PC-9 (cell line): ENCODE measurements at regions not wholly inside any gene's neighbourhood (a gene's known extent, or its start where the extent isn't known, plus 50 kb on each side); places are given as distances from the start of the nearest gene placed in this dataset.

Source experiments
- BruUV-seq: library from RNA; stranded (reverse); fragments of 400-500 nt; replicated peaks from 2 replicates; lab custom pipeline; 2021; lab: Mats Ljungman, UMichigan
- CTCF ChIA-PET: fragments of 300-600 bp; sonication (Branson Sonifier 250); formaldehyde crosslinking; loops from one replicate; lab custom pipeline; 2022; ENCODE audit warnings: antibody characterized with exemption; lab: Charles Lee
- POLR2A ChIA-PET: fragments of 300-600 bp; sonication (Branson Sonifier 250); formaldehyde crosslinking; loops from one replicate; lab custom pipeline; 2022; ENCODE audit warnings: antibody characterized with exemption; ENCODE audit not compliant: unreplicated experiment; lab: Charles Lee
- DNase-seq, 2 experiments: peaks; one replicate each; pipeline versions ENCODE4 v3.0.0 to v3.0.0-alpha.2; 2015 to 2022; ENCODE audit warnings: mixed read lengths in 1 of 2
- H2AFZ ChIP-seq: fragments of 200-600 bp; sonication (generic); 2 replicates; pipeline ENCODE4 v1.8.1; 2017; ENCODE audit warnings: antibody characterized with exemption
- H3F3A ChIP-seq: fragments of 200-600 bp; sonication (generic); 2 replicates; pipeline ENCODE4 v1.8.1; 2017; ENCODE audit warnings: antibody characterized with exemption, mild to moderate bottlenecking, low read depth; ENCODE audit not compliant: insufficient read depth
- H3K27ac ChIP-seq: fragments of 200-600 bp; sonication (generic); 2 replicates; pipeline ENCODE4 v1.6.1; 2016; ENCODE audit warnings: mixed run types
- H3K27me3 ChIP-seq: fragments of 200-600 bp; sonication (generic); 2 replicates; pipeline ENCODE4 v1.6.1; 2016; ENCODE audit warnings: low read depth, mixed run types; ENCODE audit not compliant: insufficient read depth
- H3K36me3 ChIP-seq: fragments of 200-600 bp; sonication (generic); 2 replicates; pipeline ENCODE4 v1.6.1; 2016; ENCODE audit warnings: low read depth, mixed run types
- H3K4me1 ChIP-seq: fragments of 200-600 bp; sonication (generic); replicated peaks from 2 replicates; pipeline ENCODE4 v1.6.1; 2016; ENCODE audit warnings: mixed run types; ENCODE audit not compliant: insufficient read depth
- H3K4me2 ChIP-seq: fragments of 200-600 bp; sonication (generic); 2 replicates; pipeline ENCODE4 v1.6.1; 2017; ENCODE audit warnings: mixed run types
- H3K4me3 ChIP-seq: fragments of 200-600 bp; sonication (generic); 2 replicates; pipeline ENCODE4 v1.6.1; 2016; ENCODE audit warnings: mixed run types
- H3K79me2 ChIP-seq: fragments of 200-600 bp; sonication (generic); 2 replicates; pipeline ENCODE4 v1.6.1; 2017; ENCODE audit warnings: low read depth, mixed run types
- H3K9me2 ChIP-seq: fragments of 200-600 bp; sonication (generic); 2 replicates; pipeline ENCODE4 v1.8.1; 2017; ENCODE audit warnings: mild to moderate bottlenecking; ENCODE audit not compliant: insufficient read depth
- H3K9me3 ChIP-seq: fragments of 200-600 bp; sonication (generic); 2 replicates; pipeline ENCODE4 v1.8.1; 2016; ENCODE audit warnings: low read depth; ENCODE audit not compliant: insufficient read depth
- H4K20me1 ChIP-seq: fragments of 200-600 bp; sonication (generic); 2 replicates; pipeline ENCODE4 v1.8.1; 2017; ENCODE audit not compliant: insufficient read depth
- CTCF ChIP-seq: fragments of 200-600 bp; sonication (generic); conservative IDR thresholded peaks from 2 replicates; pipeline ENCODE4 v1.6.1; 2017; ENCODE audit warnings: mixed run types, antibody characterized with exemption, mild to moderate bottlenecking, moderate library complexity
- EZH2 ChIP-seq: fragments of 200-600 bp; sonication (generic); IDR thresholded peaks from 2 replicates; pipeline ENCODE4 v1.8.0; 2017; ENCODE audit warnings: antibody characterized with exemption, low read depth
- intact Hi-C: fragments of 100-400 bp; cut with micrococcal nuclease; formaldehyde crosslinking; loops from one replicate; pipeline ENCODE4 v1.10.0; 2022; ENCODE audit not compliant: unreplicated experiment

GRCh38 chr21:43268804-43269186 lies 100.0 kb downstream of the CRYAA start:
- TF ChIP-seq EZH2 (no peak), CTCF (no peak)
- Histone ChIP-seq H4K20me1 (no peaks in the 10 kb centered on the region), H3K9me3 (no peaks in the 10 kb centered on the region), H2AFZ (no peak overlapping the region), H3F3A (no peaks in the 10 kb centered on the region), H3K4me1 (no peaks in the 10 kb centered on the region), H3K27ac (no peak overlapping the region), H3K9me2 (no peaks in the 10 kb centered on the region), H3K4me3 (no peak overlapping the region), H3K27me3 (no peaks in the 10 kb centered on the region), H3K79me2 (no peaks in the 10 kb centered on the region), H3K36me3 (no peaks in the 10 kb centered on the region), H3K4me2 (no peak overlapping the region)
- no peak for DNase-seq
- ChIA-PET CTCF (no interaction called here), POLR2A (no interaction called here)
- intact Hi-C loops = no loop called here
- BruUV-seq = no TSS peak

DNA sequence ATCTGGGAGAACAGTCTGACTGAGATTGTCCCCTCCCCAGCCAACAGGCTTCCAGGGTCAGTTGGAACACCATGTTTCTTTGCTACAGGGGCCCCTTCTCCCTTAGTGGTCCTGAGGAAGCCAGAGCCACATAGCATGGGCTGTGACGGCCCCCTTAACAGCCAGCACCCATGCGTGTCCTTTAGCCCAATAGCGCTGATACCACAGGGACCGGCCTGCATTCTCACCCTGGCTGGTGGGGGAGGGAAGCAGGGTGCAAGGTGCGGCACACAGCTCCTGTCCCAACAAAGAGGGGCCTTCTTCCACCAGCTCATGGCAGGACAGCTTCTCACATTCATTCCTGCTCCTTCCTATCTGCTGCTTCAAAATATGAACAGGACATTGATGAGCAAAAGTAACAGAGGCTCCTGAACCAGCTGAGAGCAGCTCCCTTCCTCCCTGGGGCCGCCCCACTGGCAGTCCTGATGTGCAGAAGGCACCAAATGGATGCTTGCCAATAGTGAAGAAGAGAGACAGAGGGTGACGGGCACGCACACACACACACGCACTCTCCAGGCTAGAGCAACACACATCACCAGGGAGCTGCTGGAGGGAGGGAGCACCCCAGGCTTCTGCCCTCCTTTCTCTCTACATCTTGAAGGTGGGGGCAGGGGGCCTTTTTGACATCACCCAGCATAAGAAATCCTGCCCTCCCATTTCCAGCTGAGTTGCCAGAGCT lies 99.4 kb downstream of the CRYAA start:
- BruUV-seq = no TSS peak
- H3K79me2 ChIP-seq = no peaks in the 10 kb centered on the region
- no peak for TF ChIP-seq CTCF
- TF ChIP-seq EZH2 = no peak
- H3K9me3 ChIP-seq = no peaks in the 10 kb centered on the region
- ChIA-PET CTCF (no interaction called here), POLR2A (interaction anchor here (0.7 kb wide), 1 partner anchor 72 kb away, joined by 3 read pairs; no protein-coding TSS in a partner anchor)
- no peaks in the 10 kb centered on the region for H3K9me2 ChIP-seq
- no peaks in the 10 kb centered on the region for H3K36me3 ChIP-seq
- intact Hi-C loops = no loop called here
- no peaks in the 10 kb centered on the region for H3F3A ChIP-seq
- no peak overlapping the region for H3K4me3 ChIP-seq
- no peaks in the 10 kb centered on the region for H3K4me1 ChIP-seq
- H3K27ac ChIP-seq = no peak overlapping the region
- H3K4me2 ChIP-seq = no peak overlapping the region
- H2AFZ ChIP-seq = no peak overlapping the region
- H3K27me3 ChIP-seq = no peaks in the 10 kb centered on the region
- DNase-seq = no peak
- H4K20me1 ChIP-seq = no peaks in the 10 kb centered on the region

DNA sequence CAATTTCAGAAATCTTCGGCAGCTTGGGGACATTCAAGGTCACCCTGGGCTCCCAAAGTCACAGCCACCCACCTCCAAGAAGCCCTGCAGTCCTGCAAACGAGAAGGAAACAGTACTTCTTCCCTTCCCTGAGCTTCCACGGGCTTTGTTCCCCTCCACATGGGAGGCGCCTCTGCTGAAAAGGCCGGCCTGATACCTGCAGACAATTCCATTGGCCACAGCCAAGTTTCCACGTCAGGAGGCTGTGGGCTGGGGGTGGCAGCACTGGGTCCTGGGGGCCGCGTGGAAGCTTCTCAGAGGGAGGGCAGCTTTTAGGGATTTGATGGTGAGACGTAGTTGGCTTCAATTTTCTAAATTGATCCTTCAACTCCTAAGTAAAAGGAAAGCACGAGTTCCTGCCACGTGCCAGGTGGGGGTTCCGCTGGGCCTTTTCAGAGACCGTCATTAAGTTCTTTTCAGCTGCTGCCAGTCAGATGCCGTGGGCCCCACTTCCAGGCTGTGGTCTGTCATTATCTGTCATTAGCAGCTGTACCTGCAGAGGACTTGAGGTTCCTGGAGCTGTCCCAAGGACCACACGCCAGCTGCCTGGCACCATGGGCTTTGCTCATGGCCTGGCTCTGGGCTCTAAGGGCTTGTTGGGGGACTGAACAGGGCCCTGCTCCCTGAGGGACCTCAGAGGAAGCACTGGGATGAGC lies 98.7 kb downstream of the CRYAA start:
- no peak for DNase-seq
- no peaks in the 10 kb centered on the region for H3K36me3 ChIP-seq
- no peak overlapping the region for H3K4me2 ChIP-seq
- H3F3A ChIP-seq = no peaks in the 10 kb centered on the region
- no peaks in the 10 kb centered on the region for H3K9me3 ChIP-seq
- H2AFZ ChIP-seq = no peak overlapping the region
- TF ChIP-seq CTCF = no peak
- TF ChIP-seq EZH2 = no peak
- intact Hi-C loops = no loop called here
- H3K4me1 ChIP-seq = no peaks in the 10 kb centered on the region
- H3K4me3 ChIP-seq = no peak overlapping the region
- no peak overlapping the region for H3K27ac ChIP-seq
- ChIA-PET POLR2A (interaction anchor here (0.7 kb wide), 1 partner anchor 73 kb away, joined by 3 read pairs; no protein-coding TSS in a partner anchor), CTCF (no interaction called here)
- no peaks in the 10 kb centered on the region for H3K79me2 ChIP-seq
- no peaks in the 10 kb centered on the region for H3K9me2 ChIP-seq
- H3K27me3 ChIP-seq = no peaks in the 10 kb centered on the region
- H4K20me1 ChIP-seq = no peaks in the 10 kb centered on the region
- no TSS peak for BruUV-seq
